Lower leg skin (tissue), 3 donors: ENCODE measurements at regions not wholly inside any gene's neighbourhood (a gene's known extent, or its start where the extent isn't known, plus 50 kb on each side); places are given as distances from the start of the nearest gene placed in this dataset.

Experiments
- POLR2A ChIP-seq, 2 donors: fragments of 450-650 bp; IDR thresholded peaks; one replicate each; pipeline ENCODE4 v1.6.1; 2016 to 2017; ENCODE audit warnings: antibody characterized with exemption in 2 of 2, mild to moderate bottlenecking in 1 of 2, moderate library complexity in 1 of 2
- TF ChIP-seq, protein P1 (sequence below), 3 donors: fragments of 450-650 bp; IDR thresholded peaks; one replicate each; pipeline ENCODE4 v1.5.1; 2016; ENCODE audit warnings: antibody characterized with exemption in 3 of 3, mild to moderate bottlenecking in 3 of 3, moderate library complexity in 2 of 3

DNA sequence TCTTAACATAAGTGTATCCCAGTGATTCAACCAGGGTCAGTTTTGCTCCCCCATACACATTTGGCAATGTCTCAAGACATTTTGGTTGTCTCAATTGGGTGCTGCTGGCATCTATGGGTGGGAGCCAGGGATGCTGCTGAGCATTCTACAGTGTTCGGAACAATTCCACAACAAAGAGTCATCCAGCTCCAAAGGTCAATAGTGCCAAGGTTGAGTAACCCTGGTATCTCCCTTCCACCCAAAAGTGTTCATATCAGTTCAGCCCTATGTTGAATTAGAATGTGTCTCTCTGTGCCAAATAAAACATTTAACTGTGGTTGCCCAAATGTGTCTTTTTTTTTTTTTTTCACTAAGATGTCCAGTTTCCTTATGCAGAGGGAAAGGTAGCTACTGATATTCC, 129.4 kb upstream of the RAI2 start:
- TF ChIP-seq, protein P1, sequence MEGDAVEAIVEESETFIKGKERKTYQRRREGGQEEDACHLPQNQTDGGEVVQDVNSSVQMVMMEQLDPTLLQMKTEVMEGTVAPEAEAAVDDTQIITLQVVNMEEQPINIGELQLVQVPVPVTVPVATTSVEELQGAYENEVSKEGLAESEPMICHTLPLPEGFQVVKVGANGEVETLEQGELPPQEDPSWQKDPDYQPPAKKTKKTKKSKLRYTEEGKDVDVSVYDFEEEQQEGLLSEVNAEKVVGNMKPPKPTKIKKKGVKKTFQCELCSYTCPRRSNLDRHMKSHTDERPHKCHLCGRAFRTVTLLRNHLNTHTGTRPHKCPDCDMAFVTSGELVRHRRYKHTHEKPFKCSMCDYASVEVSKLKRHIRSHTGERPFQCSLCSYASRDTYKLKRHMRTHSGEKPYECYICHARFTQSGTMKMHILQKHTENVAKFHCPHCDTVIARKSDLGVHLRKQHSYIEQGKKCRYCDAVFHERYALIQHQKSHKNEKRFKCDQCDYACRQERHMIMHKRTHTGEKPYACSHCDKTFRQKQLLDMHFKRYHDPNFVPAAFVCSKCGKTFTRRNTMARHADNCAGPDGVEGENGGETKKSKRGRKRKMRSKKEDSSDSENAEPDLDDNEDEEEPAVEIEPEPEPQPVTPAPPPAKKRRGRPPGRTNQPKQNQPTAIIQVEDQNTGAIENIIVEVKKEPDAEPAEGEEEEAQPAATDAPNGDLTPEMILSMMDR (IDR thresholded peaks at IDR 0.05): no peak
- TF ChIP-seq POLR2A (IDR thresholded peaks at IDR 0.05): no peak
